Inferior parietal cortex (tissue), 1 donor: ENCODE measurements at regions not wholly inside any gene's neighbourhood (a gene's known extent, or its start where the extent isn't known, plus 50 kb on each side); places are given as distances from the start of the nearest gene placed in this dataset.
"Not testable (repeated sequence)": the region's sequence is repeated elsewhere in the genome, so short reads cannot be mapped to it uniquely, and the experiment has no call there.

Experiments
- DNase-seq: peaks from one replicate; pipeline ENCODE4 v3.0.0-alpha.2; 2016; ENCODE audit errors: extremely low spot score

DNA sequence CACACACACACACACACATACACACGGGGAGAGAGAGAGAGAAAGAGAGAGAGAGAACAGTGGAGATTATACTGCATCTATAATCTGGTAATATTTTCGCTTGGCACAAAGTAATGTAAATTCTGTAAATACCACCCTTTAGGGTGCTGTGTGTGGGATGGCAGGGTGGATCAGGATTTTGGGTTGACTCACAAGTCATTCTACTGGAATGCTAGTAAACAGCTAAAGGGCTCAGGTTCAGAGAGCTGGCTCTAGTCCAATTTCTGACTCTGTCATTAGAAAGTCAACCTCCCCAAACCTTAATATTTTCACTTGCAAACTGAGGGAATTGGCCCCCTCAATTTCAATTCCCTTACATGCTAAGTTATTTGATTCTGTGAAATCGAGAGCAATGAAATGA, 308.3 kb downstream of the TSN start:
- no peak for DNase-seq

DNA sequence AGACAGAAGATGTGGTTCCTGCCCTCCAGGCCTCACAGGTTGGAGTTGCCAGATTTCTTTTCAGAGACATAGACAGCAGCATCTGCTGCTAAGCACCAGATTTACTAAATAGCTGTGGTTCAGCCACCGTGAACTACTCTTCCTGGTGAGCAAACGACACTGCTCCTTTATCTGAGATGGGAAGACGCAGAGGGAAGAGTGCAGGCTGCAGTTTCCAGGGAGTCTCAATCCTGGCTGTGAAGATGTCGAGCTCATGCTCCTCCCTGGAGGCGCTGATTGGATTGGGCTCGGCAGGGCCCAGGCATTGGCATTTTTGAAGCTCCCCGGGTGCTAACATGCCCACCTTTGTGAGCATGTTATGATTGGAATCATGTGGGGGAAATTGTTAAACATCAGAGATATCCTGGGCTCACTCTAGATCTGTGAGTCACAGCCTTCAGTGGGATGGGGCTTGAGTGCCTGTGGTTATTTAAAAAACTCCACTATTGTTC, 314.8 kb downstream of the TSN start:
- DNase-seq, result no peak

DNA sequence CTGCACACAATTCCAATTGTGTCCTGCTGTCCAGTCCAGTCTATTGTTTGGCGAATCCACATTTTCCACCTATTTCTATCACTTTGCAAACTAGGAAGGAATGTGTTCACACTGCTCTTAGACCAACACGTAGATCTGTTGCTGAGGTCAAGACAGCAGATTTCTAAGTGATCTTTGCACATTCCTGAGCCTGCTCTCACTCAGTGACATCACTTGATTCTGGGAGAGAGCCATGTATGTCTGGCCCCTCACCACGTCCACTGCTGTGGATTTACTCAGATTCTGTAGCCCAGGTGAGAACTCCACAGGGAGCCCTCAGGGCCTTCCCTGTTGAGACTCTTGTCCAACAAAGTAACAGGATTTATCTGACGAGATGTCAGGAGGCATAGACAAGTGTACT, 317.2 kb downstream of the TSN start:
- DNase-seq, result no peak

DNA sequence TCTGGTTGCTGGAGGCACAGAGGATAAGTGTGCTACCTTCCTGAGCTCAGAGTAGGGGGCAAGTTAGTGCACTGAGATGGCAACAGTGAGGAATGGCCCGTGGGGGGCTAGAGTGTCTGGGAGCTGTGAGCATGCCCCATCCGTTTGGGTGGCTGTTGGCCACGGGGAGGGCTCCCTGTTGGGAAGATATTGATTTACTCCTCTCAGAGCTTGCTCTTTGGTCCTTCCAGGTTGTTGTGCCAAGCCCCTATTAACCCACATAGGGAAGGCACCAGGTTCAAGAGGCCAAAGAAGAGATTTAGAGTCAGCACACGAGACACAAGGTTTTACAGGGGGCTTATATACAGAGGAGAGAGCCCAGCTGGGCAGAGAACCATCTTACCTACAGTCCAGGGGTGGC, 318.8 kb downstream of the TSN start:
- DNase-seq, result no peak

DNA sequence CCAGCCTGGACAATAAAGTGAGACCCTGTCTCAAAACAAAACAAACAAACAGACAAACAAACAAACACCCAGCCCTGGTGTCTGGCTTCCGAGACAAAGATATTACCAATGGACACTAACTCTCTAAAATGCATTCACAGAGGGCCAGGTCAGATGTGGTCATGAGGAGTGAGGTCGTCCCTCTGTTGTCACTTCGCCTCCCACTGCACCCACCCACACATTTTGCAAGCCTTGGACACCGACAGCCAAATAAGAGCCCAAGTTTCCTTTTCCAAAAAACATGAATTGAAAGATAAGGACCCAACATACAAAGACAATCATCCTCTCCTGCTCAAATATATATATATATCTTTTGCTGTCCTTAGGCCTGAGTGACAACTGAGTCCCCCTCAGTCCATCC, 319.9 kb downstream of the TSN start:
- DNase-seq, result no peak

DNA sequence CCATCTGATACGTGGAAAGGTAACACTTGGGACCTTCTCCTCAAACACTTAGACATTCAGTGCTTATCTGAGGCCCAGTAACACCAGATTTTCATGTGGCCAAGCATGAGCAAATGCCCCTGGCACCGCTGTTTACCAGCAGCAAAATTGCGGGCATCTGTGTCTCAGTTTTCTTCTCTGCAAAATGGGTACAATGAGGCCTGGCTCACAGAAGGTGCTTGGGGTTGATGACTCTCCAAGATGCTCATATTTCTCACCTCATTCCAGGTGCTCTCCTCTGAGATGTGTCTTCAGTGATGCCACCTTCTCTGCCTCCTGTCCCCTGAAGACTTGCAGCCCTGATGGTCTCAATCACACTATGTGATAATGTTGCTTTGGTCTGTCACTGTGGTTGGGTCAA, 321.7 kb downstream of the TSN start:
- no peak for DNase-seq

DNA sequence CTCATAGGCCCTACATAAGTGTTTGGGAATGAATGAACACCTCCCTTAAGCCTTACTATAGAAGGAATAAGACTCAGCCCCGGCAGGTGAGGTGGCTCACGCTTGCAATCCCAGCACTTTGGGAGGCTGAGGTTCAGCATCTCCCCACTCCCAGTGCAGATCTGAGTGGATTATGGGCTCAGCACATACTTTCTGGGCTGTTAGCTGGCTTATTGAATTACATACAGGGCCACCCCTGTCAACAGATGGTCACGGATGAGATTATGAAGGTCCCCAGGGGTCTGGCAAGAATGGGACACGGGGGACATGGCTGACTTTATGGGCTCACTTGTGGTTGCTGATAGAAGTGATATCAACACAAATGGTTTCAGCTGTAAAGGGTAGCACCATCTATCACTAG, 322.3 kb downstream of the TSN start:
- no peak for DNase-seq

DNA sequence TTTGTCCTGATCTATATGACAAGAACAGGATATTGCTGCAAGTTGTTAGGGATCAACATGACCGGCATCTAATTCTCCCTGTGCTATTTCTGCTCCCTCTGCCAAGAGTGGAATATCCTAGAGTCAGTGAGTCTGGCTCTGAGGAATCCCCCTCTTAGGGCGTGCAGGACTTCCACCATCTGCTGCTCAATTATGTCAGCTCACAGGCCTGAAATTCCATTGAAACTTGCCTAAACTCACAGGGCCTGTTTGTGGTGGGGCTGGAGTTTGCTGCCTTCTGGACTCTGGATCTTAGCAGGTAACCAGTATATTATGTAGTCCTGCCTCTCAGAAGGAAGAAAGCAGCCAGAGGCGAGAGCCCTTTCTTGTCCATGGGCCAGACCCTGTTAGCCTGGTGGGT, 323.0 kb downstream of the TSN start:
- no peak for DNase-seq

DNA sequence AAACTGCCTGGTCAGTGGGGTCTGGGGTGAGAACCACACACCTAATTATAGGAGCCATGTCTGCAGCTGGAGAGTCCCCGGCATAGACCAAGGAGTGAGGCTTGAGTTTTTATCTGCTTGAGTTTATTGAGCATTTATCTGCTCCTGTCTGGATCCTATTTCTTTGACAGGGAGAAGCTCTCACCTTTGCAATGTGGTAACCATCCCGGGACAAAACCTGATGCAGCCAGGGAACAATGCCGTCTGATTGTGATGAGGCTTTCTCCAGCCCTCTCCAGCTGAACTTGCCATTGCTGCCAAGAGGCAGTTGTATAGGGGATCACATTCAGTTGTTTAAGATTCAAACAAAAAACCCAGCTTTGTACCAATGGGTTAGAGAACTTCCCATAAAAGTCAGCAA, 324.4 kb downstream of the TSN start:
- DNase-seq, result no peak

DNA sequence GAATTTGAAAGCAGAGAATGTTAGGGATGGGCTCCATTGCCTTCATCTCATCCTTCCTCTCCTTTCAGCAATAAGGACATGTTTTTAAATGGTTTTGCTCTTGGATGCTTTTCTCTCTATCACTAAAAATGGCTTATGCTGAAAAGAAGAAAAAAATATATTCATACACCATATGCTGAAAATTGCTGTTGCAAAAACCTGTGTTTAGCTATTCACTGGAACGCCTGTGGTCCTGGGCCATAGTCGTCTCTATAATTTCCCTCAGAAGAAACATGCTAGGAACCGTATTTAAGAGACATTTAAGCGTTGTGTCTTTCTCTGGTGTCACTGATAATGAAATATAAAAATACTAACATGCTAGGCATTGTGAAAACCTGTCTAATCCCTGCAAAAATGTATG, 324.9 kb downstream of the TSN start:
- no peak for DNase-seq

DNA sequence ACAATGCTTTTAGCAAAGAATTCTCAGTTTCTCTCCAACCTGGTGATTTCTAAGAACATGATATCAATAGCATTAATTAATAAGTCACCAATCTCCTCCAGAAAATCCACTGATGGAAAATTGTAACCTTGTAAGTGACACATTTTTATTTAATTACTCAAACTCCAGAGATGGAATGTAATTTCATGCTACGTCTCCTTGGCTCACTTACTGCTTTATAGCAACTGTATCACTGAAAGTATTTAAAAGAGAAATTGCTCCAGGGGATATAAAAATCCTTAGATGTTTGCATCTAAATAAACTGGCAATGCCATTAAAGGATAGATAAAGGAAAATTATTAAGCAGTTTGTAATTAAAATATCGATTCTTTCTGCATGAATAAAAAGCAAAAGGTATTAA, 325.4 kb downstream of the TSN start:
- no peak for DNase-seq

DNA sequence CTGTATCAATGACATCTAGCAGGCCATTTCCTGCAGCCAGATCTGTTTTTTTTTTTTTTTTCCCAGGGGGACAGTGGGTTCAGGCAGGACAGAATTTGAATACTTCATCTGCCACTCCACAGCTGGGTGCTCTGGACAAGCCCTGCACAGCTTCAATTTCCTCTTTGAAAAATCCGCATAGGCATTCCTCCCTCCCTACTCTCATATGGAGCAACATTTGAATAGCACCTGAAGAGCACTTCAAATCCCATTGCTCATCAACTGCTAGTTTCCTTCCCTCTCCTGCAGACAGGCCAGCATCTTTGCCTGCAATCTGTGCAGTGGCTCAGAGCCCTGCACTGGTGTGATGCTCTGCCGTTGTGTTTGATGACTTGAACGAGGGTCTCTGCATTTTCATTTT, 326.3 kb downstream of the TSN start:
- DNase-seq, result no peak

DNA sequence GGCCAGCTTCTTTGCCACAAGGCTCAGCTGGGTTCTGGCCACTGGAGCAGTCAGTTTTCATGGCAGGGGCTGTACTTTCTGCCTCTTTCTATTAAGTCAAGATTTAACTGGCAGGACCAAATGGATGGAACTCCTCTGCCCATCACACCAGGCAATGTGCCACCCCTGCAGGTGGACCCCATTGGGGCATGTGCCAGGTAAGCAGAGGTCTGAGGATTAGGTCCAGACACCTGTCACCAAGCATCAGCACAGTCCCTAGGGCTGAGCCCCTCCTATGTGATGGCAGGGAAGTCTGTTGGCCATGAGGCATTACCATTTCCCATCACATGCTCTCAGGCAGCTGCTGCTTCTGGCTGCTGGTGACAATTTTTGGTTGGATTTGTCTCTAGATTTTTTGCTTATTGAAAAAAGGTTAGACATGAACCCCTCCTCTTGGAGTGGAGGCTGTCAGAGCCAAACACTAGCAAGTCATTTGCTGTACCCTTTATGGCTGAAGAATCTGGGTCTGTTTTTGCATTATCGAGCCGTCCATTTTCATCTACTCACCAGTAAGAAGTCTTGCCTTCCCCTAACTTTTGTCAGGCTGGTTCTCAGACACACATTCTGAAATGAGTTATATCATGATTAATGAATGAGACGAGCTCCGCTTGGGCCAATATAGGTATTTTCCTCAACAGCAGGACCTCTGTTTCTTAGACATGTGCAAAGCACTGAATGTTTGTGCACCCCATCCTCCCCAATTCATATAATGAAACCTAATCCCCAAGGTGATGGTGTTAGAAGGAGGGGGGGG, 328.0 kb downstream of the TSN start:
- DNase-seq, result no peak

DNA sequence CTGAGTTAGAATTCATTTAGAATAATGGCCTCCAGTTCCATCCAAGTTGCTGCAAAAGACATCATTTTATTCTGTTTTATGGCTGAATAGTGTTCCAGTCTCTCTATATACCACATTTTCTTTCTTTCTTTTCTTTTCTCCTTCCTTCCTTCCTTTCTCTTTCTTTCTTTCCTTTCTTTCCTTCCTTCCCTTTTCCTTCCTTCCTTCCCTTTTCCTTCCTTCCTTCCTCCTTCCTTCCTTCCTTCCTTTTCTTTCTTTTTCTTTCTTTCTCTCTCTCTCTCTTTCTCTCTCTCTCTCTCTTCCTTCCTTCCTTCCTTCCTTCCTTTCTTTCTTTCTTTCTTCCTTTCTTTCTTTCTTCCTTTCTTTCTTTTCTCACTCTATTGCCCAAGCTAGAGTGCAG, 330.2 kb downstream of the TSN start:
- not testable (repeated sequence) for DNase-seq

DNA sequence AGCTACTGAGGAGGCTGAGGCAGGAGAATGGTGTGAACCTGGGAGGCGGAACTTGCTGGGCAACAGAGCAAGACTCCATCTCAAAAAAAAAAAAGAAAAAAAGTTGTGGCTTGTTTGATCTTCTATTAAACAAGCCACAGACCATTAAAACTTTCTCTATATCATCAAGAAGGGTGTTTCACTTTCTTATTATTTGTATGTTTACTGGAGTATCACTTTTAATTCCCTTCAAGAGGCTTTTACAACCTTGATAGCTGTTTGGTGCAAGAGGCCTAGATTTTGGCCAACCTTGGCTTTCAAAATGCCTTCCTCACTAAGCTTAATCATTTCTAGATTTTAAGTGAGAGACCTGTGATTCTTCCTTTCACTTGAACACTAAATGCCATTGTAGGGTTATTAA, 339.1 kb downstream of the TSN start:
- no peak for DNase-seq

DNA sequence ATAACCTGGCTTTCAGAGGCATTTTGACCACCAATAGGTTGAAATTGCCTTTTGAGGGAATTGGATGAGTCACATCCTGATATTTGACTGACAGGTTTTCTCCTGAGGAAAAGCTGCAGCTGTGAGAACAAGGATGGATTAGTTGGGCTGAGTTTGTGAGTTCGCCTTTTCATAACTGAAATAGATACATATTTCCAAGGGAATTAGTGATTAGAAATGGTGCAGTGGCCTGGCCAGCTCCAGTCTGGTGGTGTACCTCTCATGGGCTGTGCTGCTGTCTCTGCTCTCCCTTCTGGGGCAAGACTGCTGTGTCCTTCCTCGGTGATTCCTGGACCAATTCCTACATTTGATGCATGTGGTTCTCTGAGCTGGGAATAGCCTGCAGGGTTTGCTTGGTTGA, 341.3 kb downstream of the TSN start:
- no peak for DNase-seq

DNA sequence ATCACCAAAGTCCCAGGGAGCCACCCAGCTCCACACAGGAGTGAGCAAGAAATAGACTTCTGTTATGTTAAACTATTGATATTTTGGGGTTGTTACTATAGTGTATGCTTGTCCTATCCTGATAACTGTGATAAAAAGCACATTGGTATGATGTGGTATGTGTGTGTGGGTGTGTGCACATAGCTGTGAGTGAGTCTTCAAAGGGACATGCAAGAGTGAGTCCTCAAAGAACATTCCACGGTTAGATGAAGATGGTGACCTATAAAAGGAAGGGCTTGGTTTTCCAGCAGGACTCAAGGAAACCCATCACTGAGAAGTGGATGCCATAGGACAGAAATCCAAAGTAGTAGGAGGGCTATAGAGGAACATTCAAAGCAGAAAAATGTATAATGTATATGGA, 342.9 kb downstream of the TSN start:
- no peak for DNase-seq

DNA sequence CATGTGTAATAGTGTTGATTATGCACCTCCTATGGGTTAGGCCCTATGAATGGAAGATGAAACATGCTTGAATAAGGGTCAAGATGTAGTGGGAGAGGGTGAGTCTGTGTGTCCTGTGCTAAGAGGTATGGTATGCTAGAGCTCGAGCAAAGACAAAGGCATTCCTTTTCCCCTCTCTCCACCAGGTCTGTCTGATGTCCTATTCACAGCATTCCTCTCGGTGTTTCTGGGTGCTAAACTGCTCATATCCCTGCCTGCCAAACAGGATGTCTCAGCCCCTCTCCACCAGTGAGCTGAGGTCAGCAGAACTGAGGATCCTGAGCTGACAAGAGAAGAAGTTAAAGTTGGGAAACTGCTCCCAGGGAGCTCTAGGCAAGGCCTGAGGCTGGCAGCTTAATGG, 344.9 kb downstream of the TSN start:
- no peak for DNase-seq

DNA sequence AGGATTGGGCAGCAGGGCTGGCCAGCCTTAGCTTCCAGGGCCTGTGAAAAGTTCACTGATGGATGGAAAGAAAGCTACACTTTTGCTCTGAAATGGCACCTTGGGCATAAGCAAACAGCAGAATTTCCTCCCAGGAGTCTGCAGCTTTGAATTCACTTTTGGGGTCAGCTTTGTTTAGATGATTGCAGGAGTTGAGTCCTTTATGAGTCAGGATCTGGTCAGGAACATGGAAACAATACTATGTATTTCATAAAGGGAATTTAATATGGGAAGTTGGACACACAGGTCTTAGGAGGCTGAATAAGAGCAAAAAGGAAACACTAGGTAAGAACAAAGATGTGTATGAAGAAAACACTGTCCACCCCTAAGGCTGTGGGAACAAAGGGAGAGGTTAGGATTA, 345.3 kb downstream of the TSN start:
- no peak for DNase-seq

DNA sequence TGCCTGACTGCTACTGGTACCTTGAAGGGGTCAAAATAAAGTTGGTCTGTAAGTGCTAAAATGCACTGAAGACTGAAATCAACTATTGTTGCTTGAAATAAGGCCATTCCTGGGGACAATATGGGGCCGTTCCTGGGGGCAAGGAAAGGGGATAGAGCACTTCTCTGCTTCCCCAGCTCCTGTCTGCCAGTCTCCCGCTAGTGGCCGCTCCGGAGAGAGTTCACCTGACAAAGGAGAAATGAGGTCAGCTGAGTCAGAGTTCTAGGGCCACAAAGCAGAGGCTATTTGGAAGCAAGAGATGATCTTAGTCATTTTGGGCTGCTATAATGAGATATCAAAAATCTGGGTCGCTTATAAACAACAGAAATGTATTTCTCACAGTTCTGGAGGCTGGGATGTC, 345.9 kb downstream of the TSN start:
- no peak for DNase-seq

DNA sequence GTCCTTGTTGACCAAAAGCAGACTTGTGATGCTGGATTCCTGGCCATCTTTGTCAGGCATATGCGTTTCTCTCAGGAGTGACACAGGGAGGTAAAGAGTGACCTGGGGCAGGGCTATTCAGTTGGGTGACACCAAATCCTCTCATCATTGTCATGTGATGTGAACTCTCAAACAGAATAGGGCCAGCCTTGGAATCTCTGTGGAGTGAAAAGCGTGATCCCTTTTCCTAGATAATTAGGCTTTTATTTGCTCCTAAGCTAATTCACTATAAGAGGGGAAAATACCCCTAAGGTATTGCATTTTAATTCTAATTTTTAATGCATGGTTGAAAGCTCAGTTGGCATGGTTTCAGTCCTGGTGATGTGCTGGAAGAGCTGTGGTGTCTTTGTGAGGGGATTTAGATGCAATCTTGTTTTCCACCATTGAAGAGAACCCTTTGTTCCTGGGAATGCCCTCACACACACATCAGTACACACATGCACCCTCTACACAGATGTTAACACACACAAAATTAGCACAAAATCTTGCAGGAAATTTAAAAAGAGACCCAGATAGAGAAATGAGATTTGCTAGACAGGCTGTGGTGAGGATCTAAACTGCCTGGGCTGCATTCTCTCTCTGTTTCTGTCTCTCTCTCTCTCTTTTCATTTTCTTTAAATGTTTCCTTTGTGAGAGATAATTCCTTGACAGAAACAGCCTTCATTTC, 349.9 kb downstream of the TSN start:
- DNase-seq, result no peak

DNA sequence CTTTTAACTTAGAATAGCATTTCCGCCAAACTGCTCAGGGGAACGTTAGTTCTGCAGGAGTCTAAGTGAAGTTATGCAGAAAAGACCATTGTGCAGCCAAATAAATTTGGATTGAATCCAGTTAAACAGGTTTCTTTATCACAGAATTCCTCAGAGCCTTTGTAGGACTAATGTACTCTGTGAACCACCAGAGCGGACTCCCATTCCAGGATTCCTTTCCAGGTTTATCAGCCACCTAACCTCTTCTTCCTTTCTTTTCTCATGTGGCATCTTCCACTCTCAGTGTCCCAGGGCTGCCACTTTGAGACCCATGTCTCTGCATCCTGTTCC, 350.4 kb downstream of the TSN start:
- DNase-seq, result no peak

DNA sequence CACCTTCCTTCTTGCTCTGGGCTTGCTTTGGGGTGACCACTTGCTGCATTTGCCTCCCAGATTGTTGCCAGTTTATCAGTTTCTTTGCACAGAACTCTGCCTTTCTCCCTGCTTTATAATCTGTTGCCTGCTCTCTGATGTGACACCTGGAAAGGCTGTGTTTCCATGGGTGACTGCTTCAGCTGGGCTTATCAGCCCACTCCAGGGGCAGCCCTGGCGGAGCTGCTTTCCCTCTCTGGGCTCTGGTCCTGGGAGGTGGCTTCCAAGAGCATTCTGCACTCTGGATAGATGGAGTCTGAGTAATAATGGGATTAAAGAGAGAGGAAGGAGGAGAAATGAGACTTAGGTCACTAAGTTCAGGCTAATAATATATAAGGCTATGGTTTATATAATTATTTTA, 352.7 kb downstream of the TSN start:
- no peak for DNase-seq
